ENCODE measurements at regions not wholly inside any gene's neighbourhood (a gene's known extent, or its start where the extent isn't known, plus 50 kb on each side); places are given as distances from the start of the nearest gene placed in this dataset.

- POLR2A ChIA-PET: no interaction called here
- no peak for DNase-seq (ENCODE audit: extremely low spot score)
- TF ChIP-seq CTCF (IDR thresholded peaks at IDR 0.05; ENCODE audit: control extremely low read depth, extremely low read depth, low read depth, missing control alignments): no peak
- CTCF ChIA-PET: no interaction called here
Observed at GRCh38 chr15:93420477-93420876, 331.5 kb upstream of the RGMA start.

- DNase-seq (ENCODE audit: extremely low spot score): no peak
- ChIA-PET POLR2A (no interaction called here), CTCF (no interaction called here)
- TF ChIP-seq CTCF (IDR thresholded peaks at IDR 0.05; ENCODE audit: control extremely low read depth, extremely low read depth, low read depth, missing control alignments): no peak
Observed at GRCh38 chr15:93420050-93420452, 331.0 kb upstream of the RGMA start.

- CTCF ChIA-PET: no interaction called here
- no peak for TF ChIP-seq CTCF (IDR thresholded peaks at IDR 0.05; ENCODE audit: control extremely low read depth, extremely low read depth, low read depth, missing control alignments)
- POLR2A ChIA-PET: no interaction called here
- no peak for DNase-seq (ENCODE audit: extremely low spot score)
Observed at GRCh38 chr15:93418566-93418965, 329.6 kb upstream of the RGMA start.

- CTCF ChIA-PET: interaction anchor here (1.3 kb wide), 1 partner anchor 10 kb away, joined by 4 read pairs; no protein-coding TSS in a partner anchor
- TF ChIP-seq CTCF (IDR thresholded peaks at IDR 0.05; ENCODE audit: control extremely low read depth, extremely low read depth, low read depth, missing control alignments): no peak
- POLR2A ChIA-PET: no interaction called here
Observed at GRCh38 chr15:93417631-93418030, 328.6 kb upstream of the RGMA start.

GRCh38 chr15:93417156-93417555, 328.1 kb upstream of the RGMA start:
- POLR2A ChIA-PET: no interaction called here
- no peak for TF ChIP-seq CTCF (IDR thresholded peaks at IDR 0.05; ENCODE audit: control extremely low read depth, extremely low read depth, low read depth, missing control alignments)
- CTCF ChIA-PET: interaction anchor here (1.3 kb wide), 1 partner anchor 11 kb away, joined by 4 read pairs; no protein-coding TSS in a partner anchor
- no peak for DNase-seq (ENCODE audit: extremely low spot score)

More at GRCh38 chr15:93417631-93418030, 328.6 kb upstream of the RGMA start:
- no peak for DNase-seq (ENCODE audit: extremely low spot score)

GRCh38 chr15:93415576-93415975, 326.6 kb upstream of the RGMA start:
- no peak for DNase-seq (ENCODE audit: extremely low spot score)
- POLR2A ChIA-PET: no interaction called here
- no peak for TF ChIP-seq CTCF (IDR thresholded peaks at IDR 0.05; ENCODE audit: control extremely low read depth, extremely low read depth, low read depth, missing control alignments)
- CTCF ChIA-PET: no interaction called here

All from GM10248 (cell line).